Type B pancreatic cell (in vitro differentiated cells): ENCODE measurements at regions not wholly inside any gene's neighbourhood (a gene's known extent, or its start where the extent isn't known, plus 50 kb on each side); places are given as distances from the start of the nearest gene placed in this dataset.
"Not testable (repeated sequence)": the region's sequence is repeated elsewhere in the genome, so short reads cannot be mapped to it uniquely, and the experiment has no call there.

Source experiments
- DNase-seq: peaks from one replicate; pipeline ENCODE4 v3.0.0; 2021; ENCODE audit warnings: mixed read lengths; ENCODE audit not compliant: unreplicated experiment; ENCODE audit errors: extremely low spot score
- H3K27ac Mint-ChIP-seq: 2 replicates; pipeline ENCODE4 v1.8.0; 2021; ENCODE audit warnings: mild to moderate bottlenecking, mixed read lengths
- H3K27me3 Mint-ChIP-seq: 2 replicates; pipeline ENCODE4 v1.8.0; 2021; ENCODE audit warnings: mixed read lengths
- H3K36me3 Mint-ChIP-seq: 2 replicates; pipeline ENCODE4 v1.8.0; 2021; ENCODE audit warnings: mixed read lengths
- H3K4me1 Mint-ChIP-seq: one replicate; pipeline ENCODE4 v1.8.0; 2021; ENCODE audit warnings: mixed read lengths; ENCODE audit not compliant: unreplicated experiment
- H3K4me3 Mint-ChIP-seq: 2 replicates; pipeline ENCODE4 v1.8.0; 2021; ENCODE audit warnings: mild to moderate bottlenecking, mixed read lengths
- H3K9me3 Mint-ChIP-seq: 2 replicates; pipeline ENCODE4 v1.8.0; 2021; ENCODE audit warnings: mixed read lengths
- CTCF ChIP-seq: fragments of 200-600 bp; sonication (generic); conservative IDR thresholded peaks from 2 replicates; pipeline ENCODE4 v1.5.0; 2021; ENCODE audit warnings: antibody characterized with exemption, mild to moderate bottlenecking

DNA sequence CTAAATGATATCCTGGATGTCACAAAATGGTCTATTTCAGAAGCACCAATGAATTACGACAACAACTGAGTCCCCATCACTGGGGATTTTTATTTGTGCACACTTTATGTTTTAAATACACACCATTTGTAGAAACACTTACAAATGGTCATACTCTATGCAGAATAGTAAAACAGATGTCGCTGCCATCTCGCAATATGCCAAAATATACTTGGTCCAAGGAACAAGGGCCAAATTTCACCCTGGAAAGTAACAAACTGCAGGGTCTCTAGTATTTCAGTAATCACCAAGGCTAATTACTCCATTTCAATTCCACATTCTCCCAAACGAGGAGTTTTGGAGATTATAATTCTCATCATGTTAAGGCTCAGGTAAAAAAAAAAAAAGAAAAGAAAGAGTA is 215.2 kb downstream of the LMBRD1 start:
- H3K27me3 Mint-ChIP-seq, result no peaks in the 10 kb centered on the region
- H3K4me1 Mint-ChIP-seq, result peaks cover 13% of the 10 kb centered on the region
- H3K27ac Mint-ChIP-seq, result no peak overlapping the region
- no peak overlapping the region for H3K4me3 Mint-ChIP-seq
- no peaks in the 10 kb centered on the region for H3K36me3 Mint-ChIP-seq
- TF ChIP-seq CTCF, result no peak
- H3K9me3 Mint-ChIP-seq, result no peaks in the 10 kb centered on the region
- DNase-seq, result no peak

GRCh38 chr6:69580706-69581105 is 216.1 kb downstream of the LMBRD1 start:
- no peak overlapping the region for H3K4me3 Mint-ChIP-seq
- no peaks in the 10 kb centered on the region for H3K27me3 Mint-ChIP-seq
- H3K36me3 Mint-ChIP-seq, result no peaks in the 10 kb centered on the region
- no peak for TF ChIP-seq CTCF
- no peak overlapping the region for H3K27ac Mint-ChIP-seq
- H3K4me1 Mint-ChIP-seq, result peaks cover 13% of the 10 kb centered on the region
- no peak for DNase-seq
- H3K9me3 Mint-ChIP-seq, result no peaks in the 10 kb centered on the region

- no peak overlapping the region for H3K27ac Mint-ChIP-seq
- no peaks in the 10 kb centered on the region for H3K27me3 Mint-ChIP-seq
- no peaks in the 10 kb centered on the region for H3K4me1 Mint-ChIP-seq
- H3K4me3 Mint-ChIP-seq, result no peak overlapping the region
- H3K36me3 Mint-ChIP-seq, result no peaks in the 10 kb centered on the region
- no peaks in the 10 kb centered on the region for H3K9me3 Mint-ChIP-seq
- TF ChIP-seq CTCF, result no peak
- no peak for DNase-seq
Measured at GRCh38 chr6:69578361-69578890, 218.4 kb downstream of the LMBRD1 start.

DNA sequence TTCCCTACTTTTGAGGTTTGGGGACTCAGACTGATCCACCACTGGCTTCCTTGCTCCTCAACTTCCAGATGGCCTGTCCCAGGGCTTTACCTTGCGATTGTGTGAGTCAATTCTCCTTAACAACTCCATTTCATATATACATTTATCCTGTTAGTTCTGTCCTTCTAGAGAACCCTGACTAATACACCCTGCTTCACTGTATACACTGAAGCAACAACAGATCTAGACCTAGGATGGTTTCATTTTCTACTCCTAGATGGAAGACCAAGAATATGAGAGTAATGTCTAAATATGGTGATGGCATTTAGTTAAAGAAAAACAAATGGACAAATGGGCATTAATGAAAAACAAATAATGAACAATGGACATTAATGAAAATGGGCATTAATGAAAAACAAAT is 225.6 kb downstream of the LMBRD1 start:
- DNase-seq, result no peak
- Mint-ChIP-seq H3K27me3 (no peaks in the 10 kb centered on the region), H3K4me1 (no peaks in the 10 kb centered on the region), H3K4me3 (no peak overlapping the region), H3K27ac (no peak overlapping the region), H3K36me3 (no peaks in the 10 kb centered on the region), H3K9me3 (peaks cover 4% of the 10 kb centered on the region)
- TF ChIP-seq CTCF, result no peak

DNA sequence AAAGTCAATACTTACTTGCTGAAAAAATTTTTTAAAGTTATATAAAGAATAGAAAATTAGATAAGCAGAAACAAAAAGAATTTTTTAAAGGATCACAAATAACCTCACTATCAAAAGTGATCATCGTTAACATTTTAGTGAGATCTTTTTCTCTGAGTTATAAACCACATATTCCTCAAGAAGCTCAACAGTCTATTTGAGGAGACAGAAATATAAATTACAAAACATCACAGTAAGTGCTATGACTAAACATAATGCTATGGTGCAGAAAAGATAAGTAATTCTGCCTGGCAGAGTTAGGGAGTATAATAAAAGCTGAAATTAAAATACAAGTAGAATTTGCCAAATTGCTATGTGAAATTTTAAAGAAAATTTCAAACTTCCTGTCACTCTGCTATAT is 226.7 kb downstream of the LMBRD1 start:
- H3K27me3 Mint-ChIP-seq, result no peaks in the 10 kb centered on the region
- no peak overlapping the region for H3K4me3 Mint-ChIP-seq
- no peak for TF ChIP-seq CTCF
- no peaks in the 10 kb centered on the region for H3K36me3 Mint-ChIP-seq
- peaks cover 4% of the 10 kb centered on the region for H3K9me3 Mint-ChIP-seq
- no peaks in the 10 kb centered on the region for H3K4me1 Mint-ChIP-seq
- no peak for DNase-seq
- no peak overlapping the region for H3K27ac Mint-ChIP-seq

DNA sequence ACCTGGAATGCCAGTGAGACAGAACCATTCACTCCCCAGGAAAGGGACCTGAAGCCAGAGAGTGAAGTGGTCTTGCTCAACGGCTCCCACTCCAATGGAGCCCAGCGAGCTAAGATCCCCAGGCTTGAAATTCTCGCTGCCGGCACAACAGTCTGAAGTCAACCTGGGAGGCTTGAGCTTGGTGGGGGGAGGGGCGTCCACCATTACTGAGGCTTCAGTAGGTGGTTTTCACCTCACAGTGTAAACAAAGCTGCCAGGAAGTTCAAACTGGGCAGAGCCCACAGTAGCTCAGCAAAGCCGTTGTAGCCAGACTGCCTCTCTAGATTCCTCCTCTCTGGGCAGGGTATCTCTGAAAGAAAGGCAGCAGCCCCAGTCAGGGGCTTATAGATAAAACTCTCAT is 236.2 kb downstream of the LMBRD1 start:
- H3K36me3 Mint-ChIP-seq, H3K27ac Mint-ChIP-seq, DNase-seq, H3K9me3 Mint-ChIP-seq, H3K4me1 Mint-ChIP-seq, H3K4me3 Mint-ChIP-seq, H3K27me3 Mint-ChIP-seq: not testable (repeated sequence)
